ENCODE measurements at regions not wholly inside any gene's neighbourhood (a gene's known extent, or its start where the extent isn't known, plus 50 kb on each side); places are given as distances from the start of the nearest gene placed in this dataset.

- no peak for TF ChIP-seq EP300 (IDR thresholded peaks at IDR 0.05)
- TF ChIP-seq POLR2AphosphoS5 (IDR thresholded peaks at IDR 0.05): no peak
- no peak for TF ChIP-seq POLR2A (IDR thresholded peaks at IDR 0.05)
Measured at GRCh38 chr10:29217292-29217738, 71.6 kb upstream of the LYZL1 start.

Measured in stomach (tissue), 4 donors.